ENCODE measurements at regions not wholly inside any gene's neighbourhood (a gene's known extent, or its start where the extent isn't known, plus 50 kb on each side); places are given as distances from the start of the nearest gene placed in this dataset.

DNA sequence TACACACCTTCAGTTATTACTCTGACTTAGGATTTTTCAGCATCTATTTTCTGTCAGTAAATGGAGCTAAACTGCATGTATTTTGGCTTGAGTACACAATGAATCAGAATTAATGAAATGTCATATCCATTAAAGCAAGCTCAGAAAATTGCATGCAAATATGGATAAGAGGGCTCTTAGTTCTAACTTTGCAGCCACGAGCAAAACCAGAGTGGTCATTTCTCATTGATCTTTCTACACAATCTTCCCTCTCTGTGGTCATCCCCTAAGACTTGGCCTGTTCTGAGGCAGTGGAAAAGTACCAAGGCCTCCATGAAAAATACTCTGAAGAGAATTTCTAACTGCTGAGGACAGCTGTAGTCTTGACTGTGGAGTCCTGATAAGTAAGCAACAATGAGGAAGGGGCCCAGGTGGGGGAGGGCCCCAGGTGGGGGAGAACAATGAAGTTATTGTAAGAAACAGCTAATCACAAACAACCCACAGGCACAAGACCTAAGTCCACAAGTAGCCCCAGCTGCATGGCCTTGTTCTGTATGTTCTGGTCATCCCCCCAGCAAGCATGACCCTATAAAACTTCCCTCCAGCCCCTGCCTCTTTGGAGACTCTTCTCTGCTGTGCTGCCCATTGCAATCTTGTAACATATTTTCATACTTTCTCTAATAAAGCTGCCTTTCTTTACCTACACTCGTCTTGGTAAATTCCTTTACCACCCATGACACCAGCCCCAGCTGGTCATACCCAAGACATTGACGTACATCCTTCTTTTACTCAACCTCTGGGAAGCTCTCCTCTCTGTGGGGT lies 230.3 kb downstream of the TDRD15 start:
- Histone ChIP-seq H3K4me1 (ENCODE audit: control insufficient read depth, insufficient read depth, low read length) (no peaks in the 10 kb centered on the region), H3K9me3 (replicated peaks; ENCODE audit: low read length) (no peaks in the 10 kb centered on the region), H3K27me3 (ENCODE audit: control insufficient read depth, insufficient read depth, low read length) (no peaks in the 10 kb centered on the region), H3K4me2 (ENCODE audit: low read length) (no peak overlapping the region), H3K9ac (ENCODE audit: low read depth, low read length) (no peak overlapping the region), H3K36me3 (ENCODE audit: insufficient read depth, low read length) (no peaks in the 10 kb centered on the region), H3K4me3 (ENCODE audit: low read length) (no peak overlapping the region)

DNA sequence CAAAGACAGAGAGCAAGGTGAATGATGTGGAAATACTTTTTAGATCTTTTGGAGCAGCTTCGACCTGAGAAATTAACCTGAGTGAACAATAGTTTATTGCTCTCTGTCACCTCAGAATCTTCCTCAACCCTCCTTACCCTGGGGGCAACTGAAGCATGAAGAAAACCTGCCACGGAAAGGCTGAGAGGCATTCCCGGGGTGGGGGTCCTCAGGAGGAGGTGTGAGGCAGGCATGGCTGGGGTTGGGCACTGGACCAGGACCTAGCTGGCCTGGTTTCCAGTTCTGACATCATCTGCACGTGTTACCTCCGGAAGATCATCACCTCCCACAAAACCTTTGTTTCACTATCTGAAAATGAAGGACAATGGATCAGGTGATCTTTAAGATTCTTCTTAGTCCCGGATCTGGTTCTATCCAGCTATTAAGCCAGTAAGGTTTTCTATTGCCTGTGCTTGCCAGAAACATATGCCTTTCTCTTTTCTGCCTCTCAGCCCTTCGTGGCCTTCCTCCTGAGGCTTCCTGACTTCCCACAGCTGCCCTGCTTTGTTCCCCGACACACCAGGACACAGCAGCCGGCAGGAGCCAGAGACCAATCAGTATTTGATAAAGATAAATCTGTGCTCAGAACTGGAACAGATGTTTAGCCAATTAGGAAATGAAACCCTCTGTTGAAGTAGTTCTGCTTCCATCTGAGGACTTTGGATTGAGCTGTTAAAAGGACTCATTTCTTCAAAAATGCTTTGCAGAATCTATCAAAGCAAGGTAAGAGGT lies 232.5 kb downstream of the TDRD15 start:
- Histone ChIP-seq H3K9ac (ENCODE audit: low read depth, low read length) (no peak overlapping the region), H3K4me3 (ENCODE audit: low read length) (no peak overlapping the region), H3K27me3 (ENCODE audit: control insufficient read depth, insufficient read depth, low read length) (no peaks in the 10 kb centered on the region), H3K36me3 (ENCODE audit: insufficient read depth, low read length) (no peaks in the 10 kb centered on the region), H3K4me1 (ENCODE audit: control insufficient read depth, insufficient read depth, low read length) (no peaks in the 10 kb centered on the region), H3K9me3 (replicated peaks; ENCODE audit: low read length) (no peaks in the 10 kb centered on the region), H3K4me2 (ENCODE audit: low read length) (no peak overlapping the region)

DNA sequence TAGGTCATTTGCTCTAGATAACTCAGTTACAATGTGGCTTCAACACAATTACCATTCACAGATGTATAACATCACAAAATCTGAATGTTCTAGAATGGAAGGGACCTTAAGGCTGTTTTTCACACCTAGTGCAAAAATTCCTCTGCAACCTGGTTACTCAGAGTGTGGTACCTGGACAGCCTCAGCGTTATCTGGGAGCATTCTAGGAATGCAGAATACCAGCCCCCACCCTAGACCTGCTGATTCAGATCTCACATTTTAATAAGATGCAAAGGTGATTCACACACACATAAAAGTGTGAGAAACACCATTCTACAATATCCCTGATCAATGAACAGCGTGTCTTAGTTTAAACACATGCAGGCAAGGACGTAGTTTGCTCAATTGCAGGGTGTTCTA lies 233.1 kb downstream of the TDRD15 start:
- H3K4me2 ChIP-seq (ENCODE audit: low read length) = no peak overlapping the region
- no peaks in the 10 kb centered on the region for H3K36me3 ChIP-seq (ENCODE audit: insufficient read depth, low read length)
- no peaks in the 10 kb centered on the region for H3K4me1 ChIP-seq (ENCODE audit: control insufficient read depth, insufficient read depth, low read length)

DNA sequence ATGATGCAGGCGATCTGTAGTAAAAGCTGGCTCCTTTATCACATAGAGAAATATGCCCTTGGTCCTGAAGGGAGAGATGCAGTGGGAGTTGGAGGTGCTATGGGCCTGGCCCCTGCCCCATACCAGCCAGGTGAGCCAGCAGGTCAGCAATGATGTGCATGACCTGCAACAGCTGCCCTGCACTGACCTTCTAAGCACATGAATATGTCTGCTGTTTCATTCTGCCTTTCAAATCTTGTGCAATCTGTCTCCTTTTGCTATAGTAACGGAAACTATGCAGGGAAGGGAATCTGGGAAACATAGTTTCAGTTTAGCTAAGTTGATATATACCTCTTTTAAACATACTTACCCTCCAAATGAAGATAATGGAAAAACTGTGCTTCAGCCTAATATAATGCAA lies 235.2 kb downstream of the TDRD15 start:
- H3K4me1 ChIP-seq (ENCODE audit: control insufficient read depth, insufficient read depth, low read length) = no peaks in the 10 kb centered on the region
- no peaks in the 10 kb centered on the region for H3K9me3 ChIP-seq (replicated peaks; ENCODE audit: low read length)
- H3K36me3 ChIP-seq (ENCODE audit: insufficient read depth, low read length) = no peaks in the 10 kb centered on the region
- no peak overlapping the region for H3K9ac ChIP-seq (ENCODE audit: low read depth, low read length)
- no peaks in the 10 kb centered on the region for H3K27me3 ChIP-seq (ENCODE audit: control insufficient read depth, insufficient read depth, low read length)
- no peak overlapping the region for H3K4me3 ChIP-seq (ENCODE audit: low read length)
- H3K4me2 ChIP-seq (ENCODE audit: low read length) = no peak overlapping the region

More for the DNA sequence above, 233.1 kb downstream of the TDRD15 start:
- no peaks in the 10 kb centered on the region for H3K9me3 ChIP-seq (replicated peaks; ENCODE audit: low read length)
- no peaks in the 10 kb centered on the region for H3K27me3 ChIP-seq (ENCODE audit: control insufficient read depth, insufficient read depth, low read length)
- H3K9ac ChIP-seq (ENCODE audit: low read depth, low read length) = no peak overlapping the region
- no peak overlapping the region for H3K4me3 ChIP-seq (ENCODE audit: low read length)

DNA sequence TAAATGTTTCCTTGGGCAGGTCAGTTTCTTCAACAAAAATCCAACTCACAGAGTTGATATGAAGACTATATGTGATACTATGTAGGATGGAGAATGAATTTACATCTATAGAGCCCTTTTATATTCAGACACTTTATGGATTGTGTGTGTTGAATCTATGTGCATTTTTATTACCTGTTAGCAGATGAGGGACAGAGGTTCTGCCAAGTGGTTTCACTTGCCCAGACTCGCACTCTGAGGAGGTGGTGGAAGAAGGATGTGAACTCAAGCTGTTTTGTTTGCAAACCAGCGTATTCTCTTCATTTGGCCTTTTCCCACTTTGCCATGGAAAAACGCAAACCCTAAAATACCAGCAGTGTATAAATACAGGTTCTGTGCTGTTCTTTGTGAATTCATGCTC lies 237.6 kb downstream of the TDRD15 start:
- H3K4me1 ChIP-seq (ENCODE audit: control insufficient read depth, insufficient read depth, low read length) = no peaks in the 10 kb centered on the region
- no peak overlapping the region for H3K4me3 ChIP-seq (ENCODE audit: low read length)
- no peaks in the 10 kb centered on the region for H3K9me3 ChIP-seq (replicated peaks; ENCODE audit: low read length)
- no peak overlapping the region for H3K4me2 ChIP-seq (ENCODE audit: low read length)
- H3K27me3 ChIP-seq (ENCODE audit: control insufficient read depth, insufficient read depth, low read length) = no peaks in the 10 kb centered on the region
- H3K9ac ChIP-seq (ENCODE audit: low read depth, low read length) = no peak overlapping the region
- no peaks in the 10 kb centered on the region for H3K36me3 ChIP-seq (ENCODE audit: insufficient read depth, low read length)

DNA sequence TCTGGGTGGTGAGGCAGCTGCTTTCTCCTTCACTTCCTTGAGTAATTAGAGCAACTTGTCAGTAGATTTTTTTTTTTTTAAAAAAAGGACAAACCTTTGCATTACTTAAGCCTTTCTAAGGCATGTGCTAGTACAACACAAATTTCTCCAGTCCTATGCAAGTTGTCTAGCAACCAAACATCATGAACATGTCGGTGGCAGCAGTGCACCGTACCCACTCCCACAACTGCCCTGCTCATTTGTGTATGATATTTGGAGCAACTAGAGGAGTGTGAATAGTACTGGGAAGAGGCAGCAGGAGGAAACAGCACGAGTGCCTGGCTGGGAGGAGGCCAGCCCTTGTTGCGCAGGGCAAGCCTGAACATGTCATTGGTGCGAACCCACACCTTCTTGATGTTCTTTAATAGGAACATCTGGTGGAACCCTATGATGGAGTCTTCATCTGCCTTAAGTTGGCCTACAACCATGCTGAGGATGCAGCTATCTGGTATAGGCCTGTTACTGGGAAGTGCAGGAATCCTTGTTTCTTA lies 238.3 kb downstream of the TDRD15 start:
- Histone ChIP-seq H3K9ac (ENCODE audit: low read depth, low read length) (no peak overlapping the region), H3K4me2 (ENCODE audit: low read length) (no peak overlapping the region)

DNA sequence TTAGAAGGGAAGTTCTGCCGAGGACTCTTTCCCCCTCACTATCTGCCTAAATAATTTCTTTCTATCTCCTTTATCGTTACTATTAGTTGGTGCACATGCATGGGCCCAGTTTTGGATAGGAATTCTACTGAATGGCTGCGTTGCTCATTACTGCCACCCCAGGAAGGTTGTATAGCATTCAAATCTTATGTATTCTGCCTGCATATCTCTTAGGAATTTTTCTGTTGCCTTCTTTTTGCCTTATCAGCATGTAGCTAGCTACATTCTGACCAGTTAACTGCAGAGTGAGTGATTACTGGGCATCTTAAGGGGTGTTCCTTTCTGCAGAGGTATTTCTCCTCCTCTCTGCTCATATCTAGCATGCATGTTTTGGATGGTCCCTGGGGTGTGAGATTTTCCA lies 239.6 kb downstream of the TDRD15 start:
- no peaks in the 10 kb centered on the region for H3K36me3 ChIP-seq (ENCODE audit: insufficient read depth, low read length)
- H3K9me3 ChIP-seq (replicated peaks; ENCODE audit: low read length) = no peaks in the 10 kb centered on the region
- H3K4me2 ChIP-seq (ENCODE audit: low read length) = no peak overlapping the region
- H3K27me3 ChIP-seq (ENCODE audit: control insufficient read depth, insufficient read depth, low read length) = no peaks in the 10 kb centered on the region
- H3K4me3 ChIP-seq (ENCODE audit: low read length) = no peak overlapping the region
- H3K9ac ChIP-seq (ENCODE audit: low read depth, low read length) = no peak overlapping the region
- H3K4me1 ChIP-seq (ENCODE audit: control insufficient read depth, insufficient read depth, low read length) = no peaks in the 10 kb centered on the region

More for the DNA sequence above, 238.3 kb downstream of the TDRD15 start:
- Histone ChIP-seq H3K4me1 (ENCODE audit: control insufficient read depth, insufficient read depth, low read length) (no peaks in the 10 kb centered on the region), H3K9me3 (replicated peaks; ENCODE audit: low read length) (no peaks in the 10 kb centered on the region), H3K4me3 (ENCODE audit: low read length) (no peak overlapping the region), H3K27me3 (ENCODE audit: control insufficient read depth, insufficient read depth, low read length) (no peaks in the 10 kb centered on the region), H3K36me3 (ENCODE audit: insufficient read depth, low read length) (no peaks in the 10 kb centered on the region)

DNA sequence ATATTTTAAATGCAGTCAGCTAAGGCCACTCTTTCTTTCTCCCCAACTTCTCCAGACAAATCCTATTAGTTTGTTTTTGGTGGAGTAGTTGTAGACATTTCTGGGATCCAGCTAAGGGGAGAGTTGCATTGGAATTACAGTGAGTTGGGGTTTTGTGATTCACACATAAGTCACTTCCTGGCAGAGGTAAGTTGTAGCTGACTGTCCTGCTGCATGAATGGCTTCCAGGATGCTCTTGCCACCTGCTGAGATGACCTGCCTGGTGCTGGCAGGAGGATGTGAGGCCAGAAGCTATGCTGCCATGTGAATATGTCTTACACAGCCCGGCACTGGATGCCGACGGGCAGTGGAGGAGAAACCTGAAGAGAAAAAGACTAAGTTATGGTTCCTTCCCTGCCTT lies 243.7 kb downstream of the TDRD15 start:
- Histone ChIP-seq H3K4me2 (ENCODE audit: low read length) (no peak overlapping the region), H3K36me3 (ENCODE audit: insufficient read depth, low read length) (no peaks in the 10 kb centered on the region), H3K4me1 (ENCODE audit: control insufficient read depth, insufficient read depth, low read length) (no peaks in the 10 kb centered on the region), H3K9me3 (replicated peaks; ENCODE audit: low read length) (no peaks in the 10 kb centered on the region), H3K4me3 (ENCODE audit: low read length) (no peak overlapping the region), H3K27me3 (ENCODE audit: control insufficient read depth, insufficient read depth, low read length) (no peaks in the 10 kb centered on the region), H3K9ac (ENCODE audit: low read depth, low read length) (no peak overlapping the region)

DNA sequence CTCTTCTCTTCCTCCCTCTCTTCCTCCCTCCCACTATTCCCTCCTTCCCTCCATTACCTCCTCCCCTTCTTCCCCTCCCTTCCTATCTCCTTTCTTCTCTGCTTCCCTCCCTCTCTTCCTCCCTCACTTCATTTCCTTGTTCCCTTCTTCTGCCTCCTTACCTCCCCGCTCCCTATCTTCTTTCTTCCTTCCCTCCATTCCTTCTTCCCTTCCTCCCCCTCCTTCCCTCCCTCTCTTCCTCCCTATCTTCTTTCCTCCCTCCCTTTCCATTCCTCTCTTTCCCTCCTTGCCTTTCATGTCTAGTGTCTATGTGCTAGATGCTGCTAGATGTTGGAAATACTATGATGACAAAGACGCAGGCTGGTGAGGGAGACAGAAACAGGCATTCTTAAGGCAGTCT lies 246.0 kb downstream of the TDRD15 start:
- Histone ChIP-seq H3K4me2 (ENCODE audit: low read length) (no peak overlapping the region), H3K27me3 (ENCODE audit: control insufficient read depth, insufficient read depth, low read length) (no peaks in the 10 kb centered on the region), H3K9ac (ENCODE audit: low read depth, low read length) (no peak overlapping the region), H3K4me3 (ENCODE audit: low read length) (no peak overlapping the region), H3K4me1 (ENCODE audit: control insufficient read depth, insufficient read depth, low read length) (no peaks in the 10 kb centered on the region), H3K9me3 (replicated peaks; ENCODE audit: low read length) (no peaks in the 10 kb centered on the region), H3K36me3 (ENCODE audit: insufficient read depth, low read length) (no peaks in the 10 kb centered on the region)

DNA sequence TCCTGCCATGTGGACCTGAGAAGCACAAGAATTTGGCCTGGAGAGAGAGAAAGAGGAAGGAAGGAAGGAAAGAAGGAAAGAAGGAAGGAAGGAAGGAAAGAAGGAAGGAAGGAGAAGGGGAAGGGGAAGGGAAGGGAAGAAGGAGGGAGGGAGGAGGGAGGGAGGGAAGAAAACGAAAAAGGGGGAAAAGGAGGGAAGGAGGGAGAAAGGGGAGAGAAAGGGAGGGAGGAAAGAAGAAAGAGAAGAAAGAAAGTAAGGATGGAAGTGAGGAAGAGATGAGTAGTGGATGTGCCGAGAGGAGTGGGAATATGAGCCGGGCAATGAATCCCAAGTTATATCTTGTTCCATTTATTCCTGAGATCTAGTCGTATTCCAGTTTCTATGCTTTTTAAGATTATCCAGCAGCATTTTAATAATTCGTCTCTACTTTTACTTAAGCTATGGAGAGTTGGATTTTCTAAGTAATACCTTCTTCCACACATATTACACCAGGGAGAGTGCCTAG lies 247.8 kb downstream of the TDRD15 start:
- no peak overlapping the region for H3K4me3 ChIP-seq (ENCODE audit: low read length)
- H3K36me3 ChIP-seq (ENCODE audit: insufficient read depth, low read length) = no peaks in the 10 kb centered on the region
- no peaks in the 10 kb centered on the region for H3K4me1 ChIP-seq (ENCODE audit: control insufficient read depth, insufficient read depth, low read length)
- H3K4me2 ChIP-seq (ENCODE audit: low read length) = no peak overlapping the region
- H3K27me3 ChIP-seq (ENCODE audit: control insufficient read depth, insufficient read depth, low read length) = no peaks in the 10 kb centered on the region
- no peak overlapping the region for H3K9ac ChIP-seq (ENCODE audit: low read depth, low read length)
- no peaks in the 10 kb centered on the region for H3K9me3 ChIP-seq (replicated peaks; ENCODE audit: low read length)

DNA sequence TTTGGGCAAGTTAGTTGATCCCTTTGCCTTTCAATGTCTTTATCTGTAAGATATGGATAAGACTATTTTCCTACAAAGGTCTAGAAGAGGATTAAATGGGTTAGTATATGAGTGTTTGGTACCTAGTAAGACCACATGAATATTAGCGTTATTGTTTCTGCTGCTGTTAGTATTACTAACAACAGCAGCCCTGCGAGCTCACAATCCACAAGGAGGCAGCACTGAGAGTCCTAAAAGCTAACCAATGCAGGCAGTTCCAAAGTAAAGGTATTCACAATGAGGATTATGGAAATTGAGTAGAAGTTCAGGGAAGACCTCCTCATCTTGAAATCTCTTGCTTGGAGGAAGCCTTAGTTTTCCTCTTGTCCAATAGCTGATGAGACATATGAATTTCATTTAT lies 248.9 kb downstream of the TDRD15 start:
- Histone ChIP-seq H3K36me3 (ENCODE audit: insufficient read depth, low read length) (no peaks in the 10 kb centered on the region), H3K9me3 (replicated peaks; ENCODE audit: low read length) (no peaks in the 10 kb centered on the region), H3K27me3 (ENCODE audit: control insufficient read depth, insufficient read depth, low read length) (no peaks in the 10 kb centered on the region), H3K9ac (ENCODE audit: low read depth, low read length) (no peak overlapping the region), H3K4me2 (ENCODE audit: low read length) (no peak overlapping the region), H3K4me3 (ENCODE audit: low read length) (no peak overlapping the region), H3K4me1 (ENCODE audit: control insufficient read depth, insufficient read depth, low read length) (no peaks in the 10 kb centered on the region)

Measured in skeletal muscle satellite cell (primary cell).